Keratinocyte (primary cell): ENCODE measurements at regions not wholly inside any gene's neighbourhood (a gene's known extent, or its start where the extent isn't known, plus 50 kb on each side); places are given as distances from the start of the nearest gene placed in this dataset.

Source experiments
- DNase-seq: peaks from one replicate; pipeline ENCODE4 v3.0.0-alpha.2; 2011; ENCODE audit warnings: low read depth, missing footprints, low spot score
- FAIRE-seq: peaks from 2 replicates; lab custom pipeline; 2011; peaks lifted over from hg19 to GRCh38; lab: Jason Lieb, UNC
- H2AFZ ChIP-seq: 2 replicates; pipeline ENCODE4 v1.6.0; 2012; ENCODE audit warnings: low read length, control low read depth, inconsistent platforms; ENCODE audit not compliant: control insufficient read depth
- H3K27ac ChIP-seq: 2 replicates; pipeline ENCODE4 v1.5.1; 2011; ENCODE audit warnings: low read length; ENCODE audit not compliant: control insufficient read depth, insufficient read depth
- H3K27me3 ChIP-seq: 3 replicates; pipeline ENCODE4 v1.6.0; 2011; ENCODE audit warnings: low read length; ENCODE audit not compliant: control insufficient read depth, insufficient read depth; ENCODE audit errors: extremely low read depth
- H3K36me3 ChIP-seq, 2 experiments: 2 replicates in 1 of 2; 3 replicates in 1 of 2; pipeline ENCODE4 v1.5.1; 2011; ENCODE audit warnings: low read length in 2 of 2, mild to moderate bottlenecking in 1 of 2; ENCODE audit not compliant: control insufficient read depth in 2 of 2, insufficient read depth in 2 of 2; ENCODE audit errors: extremely low read depth in 1 of 2
- H3K4me1 ChIP-seq: 3 replicates; pipeline ENCODE4 v1.5.1; 2011; ENCODE audit warnings: low read length; ENCODE audit not compliant: control insufficient read depth, insufficient read depth; ENCODE audit errors: extremely low read depth
- H3K4me2 ChIP-seq: 3 replicates; pipeline ENCODE4 v1.6.0; 2011; ENCODE audit warnings: low read depth, low read length; ENCODE audit not compliant: control insufficient read depth, insufficient read depth; ENCODE audit errors: extremely low read depth
- H3K4me3 ChIP-seq, 3 experiments: fragments of 200-600 bp in 1 of 3; sonication (generic) in 1 of 3; 2 replicates in 2 of 3; 3 replicates in 1 of 3; pipeline ENCODE4 v1.5.1; 2011 to 2016; ENCODE audit warnings: low read length in 3 of 3, mild to moderate bottlenecking in 3 of 3, control low read depth in 2 of 3, inconsistent platforms in 1 of 3, low read depth in 1 of 3, mixed read lengths in 1 of 3, mixed run types in 1 of 3, moderate library complexity in 1 of 3; ENCODE audit not compliant: control insufficient read depth in 2 of 3, insufficient read depth in 2 of 3; ENCODE audit errors: extremely low read depth in 1 of 3
- H3K79me2 ChIP-seq: 2 replicates; pipeline ENCODE4 v1.6.0; 2012; ENCODE audit warnings: low read length; ENCODE audit not compliant: control insufficient read depth, insufficient read depth
- H3K9ac ChIP-seq: 3 replicates; pipeline ENCODE4 v1.6.0; 2011; ENCODE audit warnings: low read length; ENCODE audit not compliant: control insufficient read depth, insufficient read depth; ENCODE audit errors: extremely low read depth
- H3K9me1 ChIP-seq: 3 replicates; pipeline ENCODE4 v1.6.0; 2011; ENCODE audit warnings: low read length; ENCODE audit not compliant: control insufficient read depth, insufficient read depth; ENCODE audit errors: extremely low read depth
- H3K9me3 ChIP-seq: 2 replicates; pipeline ENCODE4 v1.5.1; 2012; ENCODE audit warnings: low read depth, low read length; ENCODE audit not compliant: control insufficient read depth
- H4K20me1 ChIP-seq: 3 replicates; pipeline ENCODE4 v1.6.0; 2011; ENCODE audit warnings: low read length; ENCODE audit not compliant: control insufficient read depth, insufficient read depth; ENCODE audit errors: extremely low read depth
- EZH2 ChIP-seq: IDR thresholded peaks from one replicate; pipeline ENCODE4 v1.6.1; 2012; ENCODE audit warnings: inconsistent platforms, mild to moderate bottlenecking, low read length, moderate library complexity
- dilution Hi-C: fragments of 300-500 bp; cut with MboI; formaldehyde crosslinking; loops from one replicate; pipeline ENCODE4 v1.7.0; 2020; ENCODE audit warnings: low sequenced_read_pairs; ENCODE audit not compliant: extremely low pct_ligation_motif_present
- TF ChIP-seq, protein P1 (sequence below), 3 experiments: IDR thresholded peaks in 1 of 3; conservative IDR thresholded peaks in 1 of 3; optimal IDR thresholded peaks in 1 of 3; 2 replicates in 2 of 3; 3 replicates in 1 of 3; pipeline versions ENCODE3 to v1.5.1; 2011; ENCODE audit warnings: low read length in 3 of 3, mild to moderate bottlenecking in 3 of 3, moderate library complexity in 2 of 3, control low read depth in 1 of 3, inconsistent platforms in 1 of 3; ENCODE audit not compliant: insufficient read depth in 2 of 3; ENCODE audit errors: extremely low read depth in 1 of 3

DNA sequence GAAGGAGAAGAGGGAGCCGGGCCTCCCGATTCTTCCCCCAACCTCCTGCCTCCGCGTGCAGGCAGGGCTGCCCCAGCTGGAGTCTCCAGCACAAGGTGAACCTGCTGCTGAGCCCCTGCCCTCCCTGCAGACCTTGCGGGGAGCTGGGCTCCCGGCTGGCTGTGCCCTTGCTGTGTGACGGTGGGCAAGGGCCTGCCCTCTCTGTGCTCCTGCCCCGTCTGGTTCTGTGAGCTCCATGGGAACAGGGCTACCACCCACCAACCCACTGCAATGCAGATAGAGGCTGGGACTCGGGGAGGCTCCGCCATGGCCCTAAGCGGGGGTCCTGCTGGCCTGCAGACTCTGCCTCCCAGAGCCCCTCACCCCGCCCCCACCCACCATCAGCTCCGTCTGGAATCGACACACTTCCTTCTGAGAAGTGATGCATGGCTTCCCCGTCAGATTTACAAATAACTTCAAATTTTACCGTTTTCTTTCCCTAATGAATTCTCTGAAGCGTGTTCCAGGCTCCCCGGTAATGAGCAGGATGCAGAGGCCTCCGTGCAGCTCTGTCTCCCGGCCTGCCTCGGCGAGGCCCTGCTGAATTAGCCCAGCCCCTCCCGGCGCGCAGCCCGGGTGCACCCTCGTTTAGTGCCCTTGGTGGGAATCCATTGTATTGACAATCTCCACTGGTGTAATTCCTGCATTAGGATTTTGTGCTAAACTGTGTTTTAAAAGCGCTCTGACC, 111.0 kb downstream of the MICALL2 start:
- Histone ChIP-seq H3K27ac (no peak overlapping the region), H3K79me2 (no peaks in the 10 kb centered on the region), H3K36me3 (no peaks in the 10 kb centered on the region), H4K20me1 (no peaks in the 10 kb centered on the region), H3K4me1 (no peaks in the 10 kb centered on the region), H3K9me3 (no peaks in the 10 kb centered on the region), H3K9me1 (no peaks in the 10 kb centered on the region), H3K27me3 (peaks cover 2% of the 10 kb centered on the region), H2AFZ (no peak overlapping the region), H3K9ac (no peak overlapping the region), H3K4me2 (no peak overlapping the region), H3K4me3 (no peak overlapping the region)
- dilution Hi-C loops: no loop called here
- DNase-seq (no peak), FAIRE-seq (no peak)
- no peak for TF ChIP-seq EZH2
- TF ChIP-seq, protein P1, sequence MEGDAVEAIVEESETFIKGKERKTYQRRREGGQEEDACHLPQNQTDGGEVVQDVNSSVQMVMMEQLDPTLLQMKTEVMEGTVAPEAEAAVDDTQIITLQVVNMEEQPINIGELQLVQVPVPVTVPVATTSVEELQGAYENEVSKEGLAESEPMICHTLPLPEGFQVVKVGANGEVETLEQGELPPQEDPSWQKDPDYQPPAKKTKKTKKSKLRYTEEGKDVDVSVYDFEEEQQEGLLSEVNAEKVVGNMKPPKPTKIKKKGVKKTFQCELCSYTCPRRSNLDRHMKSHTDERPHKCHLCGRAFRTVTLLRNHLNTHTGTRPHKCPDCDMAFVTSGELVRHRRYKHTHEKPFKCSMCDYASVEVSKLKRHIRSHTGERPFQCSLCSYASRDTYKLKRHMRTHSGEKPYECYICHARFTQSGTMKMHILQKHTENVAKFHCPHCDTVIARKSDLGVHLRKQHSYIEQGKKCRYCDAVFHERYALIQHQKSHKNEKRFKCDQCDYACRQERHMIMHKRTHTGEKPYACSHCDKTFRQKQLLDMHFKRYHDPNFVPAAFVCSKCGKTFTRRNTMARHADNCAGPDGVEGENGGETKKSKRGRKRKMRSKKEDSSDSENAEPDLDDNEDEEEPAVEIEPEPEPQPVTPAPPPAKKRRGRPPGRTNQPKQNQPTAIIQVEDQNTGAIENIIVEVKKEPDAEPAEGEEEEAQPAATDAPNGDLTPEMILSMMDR (optimal IDR thresholded peaks at IDR 0.05 in 1 of 3, IDR thresholded peaks at IDR 0.05 in 1 of 3, conservative IDR thresholded peaks at IDR 0.05 in 1 of 3; ENCODE audit: extremely low read depth in 1 of 3, insufficient read depth in 2 of 3, low read length in 3 of 3): no peak

DNA sequence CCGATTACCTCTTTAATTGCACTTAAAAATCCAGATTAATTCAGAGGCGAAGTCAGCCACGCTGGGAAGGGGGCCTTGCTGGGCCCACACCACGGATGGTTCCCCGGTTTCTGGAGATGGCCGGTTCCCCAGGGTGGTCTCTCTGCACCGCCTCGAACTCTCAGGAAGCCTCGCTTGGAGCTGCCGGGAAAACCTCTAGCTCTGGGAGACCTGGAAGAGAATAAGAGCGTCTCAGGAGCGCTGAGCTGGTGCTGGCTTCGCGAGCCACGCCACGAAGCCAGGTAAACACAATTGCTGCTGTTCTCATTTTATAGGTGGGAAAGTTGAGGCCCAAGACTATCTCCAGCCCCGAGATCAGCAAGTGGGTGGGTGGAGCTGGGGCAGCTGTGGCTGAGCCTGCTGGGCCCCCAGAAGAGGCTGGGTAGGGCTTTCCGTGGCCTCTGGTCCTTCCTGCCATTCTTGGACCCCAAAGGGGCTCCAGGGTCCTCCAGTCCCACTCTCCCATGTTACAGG, 110.4 kb downstream of the MICALL2 start:
- no peak overlapping the region for H3K9ac ChIP-seq
- H3K27ac ChIP-seq: no peak overlapping the region
- peaks cover 2% of the 10 kb centered on the region for H3K27me3 ChIP-seq
- H4K20me1 ChIP-seq: no peaks in the 10 kb centered on the region
- no peaks in the 10 kb centered on the region for H3K9me3 ChIP-seq
- no peaks in the 10 kb centered on the region for H3K36me3 ChIP-seq
- no peak overlapping the region for H3K4me3 ChIP-seq
- dilution Hi-C loops: no loop called here
- H3K79me2 ChIP-seq: no peaks in the 10 kb centered on the region
- DNase-seq (no peak), FAIRE-seq (no peak)
- no peak overlapping the region for H3K4me2 ChIP-seq
- no peaks in the 10 kb centered on the region for H3K4me1 ChIP-seq
- no peaks in the 10 kb centered on the region for H3K9me1 ChIP-seq
- TF ChIP-seq, protein P1 (optimal IDR thresholded peaks at IDR 0.05 in 1 of 3, IDR thresholded peaks at IDR 0.05 in 1 of 3, conservative IDR thresholded peaks at IDR 0.05 in 1 of 3; ENCODE audit: extremely low read depth in 1 of 3, insufficient read depth in 2 of 3, low read length in 3 of 3): no peak
- no peak for TF ChIP-seq EZH2
- no peak overlapping the region for H2AFZ ChIP-seq
